BJ (cell line): ENCODE measurements at regions not wholly inside any gene's neighbourhood (a gene's known extent, or its start where the extent isn't known, plus 50 kb on each side); places are given as distances from the start of the nearest gene placed in this dataset.
A peak's percentile ranks its signal among the peaks of the same experiment; 100 is the strongest.

Experiments used
- CTCF ChIA-PET: fragments of 350-600 bp; formaldehyde crosslinking; extraction: SDS; loops from one replicate; lab custom pipeline; 2021; ENCODE audit warnings: antibody characterized with exemption, inconsistent platforms; lab: Yijun Ruan, JAX
- POLR2A ChIA-PET: fragments of 300-600 bp; sonication (Branson Sonifier 250); formaldehyde crosslinking; extraction: SDS; loops from one replicate; lab custom pipeline; 2021; ENCODE audit warnings: antibody characterized with exemption; lab: Charles Lee
- DNase-seq: peaks from one replicate; pipeline ENCODE4 v3.0.0-alpha.2; 2011; ENCODE audit warnings: low read depth
- H3K27me3 ChIP-seq: 2 replicates; pipeline ENCODE4 v1.6.0; 2011; ENCODE audit warnings: low read length; ENCODE audit not compliant: control insufficient read depth, insufficient read depth
- H3K36me3 ChIP-seq: 2 replicates; pipeline ENCODE4 v1.5.1; 2011; ENCODE audit warnings: low read length; ENCODE audit not compliant: control insufficient read depth, insufficient read depth
- H3K4me3 ChIP-seq: 2 replicates; pipeline ENCODE4 v1.5.1; 2011; ENCODE audit warnings: low read depth, mild to moderate bottlenecking, control low read depth, low read length
- CTCF ChIP-seq: IDR thresholded peaks from 2 replicates; pipeline ENCODE4 v1.5.1; 2011; ENCODE audit warnings: low read depth, mild to moderate bottlenecking, control low read depth, inconsistent platforms, low read length, moderate library complexity; ENCODE audit not compliant: insufficient read depth

GRCh38 chr22:27686534-27686933 is 115.0 kb downstream of the MN1 start:
- TF ChIP-seq CTCF: no peak
- H3K27me3 ChIP-seq: no peaks in the 10 kb centered on the region
- POLR2A ChIA-PET: no interaction called here
- CTCF ChIA-PET: interaction anchor here (0.6 to 1.7 kb wide), 2 partner anchors 10 to 27 kb away, joined by 3 read pairs; no protein-coding TSS in a partner anchor
- H3K36me3 ChIP-seq: no peaks in the 10 kb centered on the region
- no peak overlapping the region for H3K4me3 ChIP-seq
- DNase-seq: peak; percentile 5

- Histone ChIP-seq H3K27me3 (no peaks in the 10 kb centered on the region), H3K36me3 (no peaks in the 10 kb centered on the region), H3K4me3 (no peak overlapping the region)
- CTCF ChIA-PET: no interaction called here
- POLR2A ChIA-PET: no interaction called here
- no peak for TF ChIP-seq CTCF
- DNase-seq: no peak
Measured at GRCh38 chr22:27687984-27688545, 113.5 kb downstream of the MN1 start.

GRCh38 chr22:27689664-27690063 is 111.9 kb downstream of the MN1 start:
- no peak overlapping the region for H3K4me3 ChIP-seq
- ChIA-PET CTCF (no interaction called here), POLR2A (no interaction called here)
- no peaks in the 10 kb centered on the region for H3K36me3 ChIP-seq
- H3K27me3 ChIP-seq: no peaks in the 10 kb centered on the region; the same call in 1 of the 2 replicates
- no peak for TF ChIP-seq CTCF
- DNase-seq: no peak

DNA sequence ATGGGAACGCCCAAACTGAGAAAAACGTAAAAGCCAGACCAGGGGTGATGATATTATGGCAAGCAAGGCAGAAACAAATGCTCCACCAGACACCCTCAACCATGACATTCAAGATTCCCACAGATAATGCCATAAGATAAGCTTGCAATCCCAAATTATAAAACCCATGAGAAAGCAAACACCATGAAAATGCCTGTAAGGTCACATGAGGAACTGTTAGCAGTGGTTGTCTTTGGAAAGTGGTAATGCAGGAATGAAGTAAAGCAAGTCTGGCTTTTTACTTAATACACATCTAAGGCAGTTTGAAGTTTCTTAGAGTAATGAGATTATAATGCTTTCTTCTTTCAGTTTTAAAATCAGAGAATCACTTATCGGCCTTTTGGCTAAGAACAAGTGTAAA is 111.0 kb downstream of the MN1 start:
- no peak for DNase-seq
- no peak overlapping the region for H3K4me3 ChIP-seq
- no peaks in the 10 kb centered on the region for H3K36me3 ChIP-seq
- TF ChIP-seq CTCF: no peak
- ChIA-PET POLR2A (no interaction called here), CTCF (no interaction called here)
- H3K27me3 ChIP-seq: no peaks in the 10 kb centered on the region; the same call in 1 of the 2 replicates

- no peak for DNase-seq
- POLR2A ChIA-PET: interaction anchor here (0.6 kb wide), 1 partner anchor 230 kb away, joined by 3 read pairs; no protein-coding TSS in a partner anchor
- peak; percentile 31; the same call in 1 of the 2 replicates for TF ChIP-seq CTCF
- Histone ChIP-seq H3K4me3 (no peak overlapping the region), H3K27me3 (no peaks in the 10 kb centered on the region; the same call in 1 of the 2 replicates), H3K36me3 (no peaks in the 10 kb centered on the region)
- CTCF ChIA-PET: no interaction called here
Measured at GRCh38 chr22:27692243-27692642, 109.3 kb downstream of the MN1 start.
